HG03135 (cell line): ENCODE measurements at regions not wholly inside any gene's neighbourhood (a gene's known extent, or its start where the extent isn't known, plus 50 kb on each side); places are given as distances from the start of the nearest gene placed in this dataset.
"Not testable (repeated sequence)": the region's sequence is repeated elsewhere in the genome, so short reads cannot be mapped to it uniquely, and the experiment has no call there.

Experiments used
- ATAC-seq: cut with Tn5 transposase; IDR thresholded peaks from one replicate; pipeline ENCODE4 v1.9.1; 2021; ENCODE audit warnings: mild to moderate bottlenecking, moderate library complexity; ENCODE audit not compliant: unreplicated experiment

GRCh38 chr14:38973083-38973700 lies 129.8 kb downstream of the SEC23A start:
- ATAC-seq: no peak

- ATAC-seq: no peak
Measured at GRCh38 chr14:38972511-38972910, 130.5 kb downstream of the SEC23A start.

- ATAC-seq: no peak
Measured at GRCh38 chr14:38971258-38971921, 131.6 kb downstream of the SEC23A start.

GRCh38 chr14:38964630-38965029 lies 138.4 kb downstream of the SEC23A start:
- ATAC-seq: no peak

- no peak for ATAC-seq
Measured at GRCh38 chr14:38960946-38961531, 142.0 kb downstream of the SEC23A start.

GRCh38 chr14:38959021-38959420 lies 144.0 kb downstream of the SEC23A start:
- no peak for ATAC-seq

- ATAC-seq: no peak
Measured at GRCh38 chr14:38958589-38958988, 144.4 kb downstream of the SEC23A start.

- no peak for ATAC-seq
Measured at GRCh38 chr14:38951451-38951850, 151.6 kb downstream of the SEC23A start.

GRCh38 chr14:38950676-38951075 lies 152.4 kb downstream of the SEC23A start:
- ATAC-seq: no peak

GRCh38 chr14:38948576-38948975 lies 154.5 kb downstream of the SEC23A start:
- ATAC-seq: no peak

- no peak for ATAC-seq
Measured at GRCh38 chr14:38948171-38948570, 154.9 kb downstream of the SEC23A start.

- ATAC-seq: no peak
Measured at GRCh38 chr14:38947343-38947742, 155.7 kb downstream of the SEC23A start.

GRCh38 chr14:38944691-38945090 lies 158.3 kb downstream of the SEC23A start:
- no peak for ATAC-seq

GRCh38 chr14:38941488-38941887 lies 161.5 kb downstream of the SEC23A start:
- no peak for ATAC-seq

- not testable (repeated sequence) for ATAC-seq
Measured at GRCh38 chr14:38932653-38933000, 170.4 kb downstream of the SEC23A start.

- no peak for ATAC-seq
Measured at GRCh38 chr14:38931969-38932652, 170.9 kb downstream of the SEC23A start.

GRCh38 chr14:38930898-38931297 lies 172.1 kb downstream of the SEC23A start:
- ATAC-seq: no peak

GRCh38 chr14:38930022-38930421 lies 173.0 kb downstream of the SEC23A start:
- no peak for ATAC-seq

- no peak for ATAC-seq
Measured at GRCh38 chr14:38929416-38929815, 173.6 kb downstream of the SEC23A start.

GRCh38 chr14:38921893-38922292 lies 181.1 kb downstream of the SEC23A start:
- ATAC-seq: not testable (repeated sequence)

- no peak for ATAC-seq
Measured at GRCh38 chr14:38915125-38915524, 187.9 kb downstream of the SEC23A start.

- ATAC-seq: no peak
Measured at GRCh38 chr14:38910092-38910491, 192.9 kb downstream of the SEC23A start.
